NCI-H82 treated with DMSO at 0.1 percent for 48 hours (cell line): ENCODE measurements at regions not wholly inside any gene's neighbourhood (a gene's known extent, or its start where the extent isn't known, plus 50 kb on each side); places are given as distances from the start of the nearest gene placed in this dataset.
A peak's percentile ranks its signal among the peaks of the same experiment; 100 is the strongest.
"Not testable (repeated sequence)": the region's sequence is repeated elsewhere in the genome, so short reads cannot be mapped to it uniquely, and the experiment has no call there.

Source experiments
- DNase-seq: peaks from one replicate; lab custom pipeline; 2025; ENCODE audit not compliant: unreplicated experiment; lab: John Stamatoyannopoulos, UW

- no peak for DNase-seq
Measured at GRCh38 chr18:14961991-14962390, 214.0 kb downstream of the ANKRD30B start.

DNA sequence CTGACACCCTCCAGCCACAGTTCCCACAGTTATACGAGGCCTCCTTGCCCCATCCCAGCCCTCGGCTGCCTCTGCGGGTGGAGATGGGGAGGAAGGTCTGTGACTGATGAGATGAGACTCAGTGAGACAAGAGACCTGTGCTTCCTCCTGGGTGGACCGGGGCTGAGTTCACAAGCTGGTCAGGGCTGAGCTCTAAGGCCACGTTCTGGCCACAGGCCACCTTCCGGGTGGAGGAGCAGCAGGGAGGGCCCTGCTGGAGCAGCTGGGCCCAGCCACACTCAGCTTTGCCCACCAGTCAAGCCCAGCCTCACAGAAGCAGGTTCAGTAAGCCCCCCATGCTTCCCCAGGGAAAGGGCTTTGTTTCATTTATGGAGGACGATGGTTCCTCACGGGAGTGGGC is 214.7 kb downstream of the ANKRD30B start:
- DNase-seq: no peak

GRCh38 chr18:14963246-14963645 is 215.3 kb downstream of the ANKRD30B start:
- no peak for DNase-seq

DNA sequence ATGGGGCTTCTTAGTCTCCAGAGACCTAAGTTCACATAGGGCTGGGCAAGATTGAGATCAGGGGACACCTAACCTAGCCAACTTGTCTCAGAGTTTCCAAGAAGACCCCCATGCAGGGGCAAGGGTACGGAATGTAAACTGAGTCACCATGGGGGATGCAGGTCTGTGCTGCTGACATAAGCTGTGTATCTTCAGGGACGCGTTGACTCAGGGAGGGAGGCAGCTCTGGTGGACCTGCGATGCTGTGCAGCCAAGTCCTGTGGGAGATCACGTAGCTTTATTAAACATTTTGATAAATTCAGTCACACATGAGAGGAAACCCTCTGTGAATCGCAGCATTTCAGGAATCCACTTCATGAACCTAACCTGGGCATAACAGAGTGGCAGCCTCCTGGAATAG is 216.0 kb downstream of the ANKRD30B start:
- no peak for DNase-seq

DNA sequence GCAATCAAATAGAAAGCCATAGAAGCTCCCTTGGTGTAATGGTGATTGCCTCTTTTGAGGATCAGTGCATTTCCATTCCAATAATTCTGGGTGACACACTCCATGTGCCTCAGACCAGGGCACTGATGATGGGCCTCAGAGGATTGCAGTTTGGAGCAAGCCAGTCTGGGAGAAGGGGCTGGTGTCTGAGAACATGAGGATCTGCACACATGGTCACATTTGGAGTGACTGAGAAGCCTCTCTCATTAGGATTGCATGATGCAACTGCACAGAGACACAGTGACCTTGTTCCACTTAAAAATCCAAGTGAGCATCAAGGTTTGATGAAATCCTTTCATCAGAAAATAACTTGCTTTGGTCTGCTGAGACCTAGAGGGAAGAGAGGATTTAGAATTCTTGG is 216.4 kb downstream of the ANKRD30B start:
- no peak for DNase-seq

GRCh38 chr18:14964976-14965375 is 217.0 kb downstream of the ANKRD30B start:
- not testable (repeated sequence) for DNase-seq

DNA sequence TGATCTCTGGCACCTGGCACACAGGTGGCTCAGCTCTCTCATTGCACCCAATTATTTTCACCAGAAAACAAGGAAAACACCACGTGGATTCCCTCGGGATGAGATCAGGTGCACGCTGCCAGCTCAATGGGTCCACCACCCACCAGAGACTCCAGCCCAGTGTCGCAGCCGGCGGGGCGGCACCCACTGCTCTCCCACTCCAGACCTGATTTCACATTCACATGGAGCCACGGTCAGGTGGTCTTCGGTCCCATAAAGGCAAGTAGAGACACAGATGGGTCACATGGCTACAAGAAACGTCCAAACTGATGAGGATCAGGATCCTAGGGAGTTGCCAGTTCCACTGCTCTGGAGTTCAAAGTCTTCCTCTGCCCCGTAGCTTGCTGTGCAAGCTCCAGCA is 217.6 kb downstream of the ANKRD30B start:
- DNase-seq: no peak

GRCh38 chr18:14967246-14967645 is 219.3 kb downstream of the ANKRD30B start:
- not testable (repeated sequence) for DNase-seq

- no peak for DNase-seq
Measured at GRCh38 chr18:14969500-14969899, 221.5 kb downstream of the ANKRD30B start.

- no peak for DNase-seq
Measured at GRCh38 chr18:14970027-14970426, 222.1 kb downstream of the ANKRD30B start.

DNA sequence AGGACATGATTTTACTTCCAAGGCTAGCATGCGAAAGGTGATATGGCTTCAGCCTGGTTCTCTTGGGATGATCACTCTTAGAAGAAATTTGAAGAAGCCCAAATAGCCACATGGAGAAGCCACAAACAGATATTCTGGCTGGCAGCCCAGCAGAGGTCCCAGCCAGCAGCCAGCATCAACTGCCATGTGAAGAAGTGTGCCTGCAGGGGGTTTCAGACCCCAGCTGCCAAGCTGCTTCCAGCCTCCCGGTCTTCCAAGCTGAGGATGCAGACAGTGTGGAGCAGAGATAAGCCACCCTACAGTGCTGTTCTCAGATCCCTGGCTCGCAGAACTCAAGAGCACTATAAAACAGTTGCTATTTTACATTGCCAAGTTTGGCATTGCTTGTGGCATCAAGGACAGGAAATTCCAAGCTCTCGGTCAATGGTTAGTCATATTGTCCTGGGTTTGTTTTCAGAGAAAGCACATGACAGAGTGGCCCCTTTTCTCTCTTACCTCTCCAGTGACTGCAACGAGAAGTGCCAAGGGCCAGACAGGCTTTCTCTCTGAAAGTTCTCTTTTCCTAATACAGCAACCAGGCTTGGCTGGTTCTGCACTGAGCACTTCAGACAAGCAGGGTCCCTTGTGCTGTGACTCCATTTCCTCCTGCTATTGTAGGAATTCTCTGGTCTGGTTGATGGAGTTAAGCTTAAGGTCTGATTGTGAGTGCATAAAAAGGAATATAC is 223.7 kb downstream of the ANKRD30B start:
- no peak for DNase-seq

DNA sequence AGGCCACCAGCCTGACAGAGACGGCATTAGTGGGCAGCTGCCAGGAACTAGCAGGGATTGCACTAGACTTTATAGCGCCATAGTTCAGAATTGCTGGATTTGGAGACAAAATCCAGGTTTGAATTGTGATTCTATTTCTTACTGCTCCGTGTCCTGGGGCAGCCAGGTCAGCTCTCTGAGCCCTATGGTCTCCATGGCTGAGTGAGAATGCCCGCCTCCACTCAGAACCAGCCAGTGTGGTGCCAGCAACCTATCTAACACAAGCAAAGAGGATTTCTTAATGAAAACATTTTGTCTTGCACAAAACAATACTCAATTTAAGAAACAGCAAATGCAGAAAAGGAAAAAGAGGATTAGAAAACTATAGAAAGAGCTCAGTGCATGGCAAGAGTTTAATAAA is 225.4 kb downstream of the ANKRD30B start:
- DNase-seq: not testable (repeated sequence)

- no peak for DNase-seq
Measured at GRCh38 chr18:14974088-14974487, 226.1 kb downstream of the ANKRD30B start.

DNA sequence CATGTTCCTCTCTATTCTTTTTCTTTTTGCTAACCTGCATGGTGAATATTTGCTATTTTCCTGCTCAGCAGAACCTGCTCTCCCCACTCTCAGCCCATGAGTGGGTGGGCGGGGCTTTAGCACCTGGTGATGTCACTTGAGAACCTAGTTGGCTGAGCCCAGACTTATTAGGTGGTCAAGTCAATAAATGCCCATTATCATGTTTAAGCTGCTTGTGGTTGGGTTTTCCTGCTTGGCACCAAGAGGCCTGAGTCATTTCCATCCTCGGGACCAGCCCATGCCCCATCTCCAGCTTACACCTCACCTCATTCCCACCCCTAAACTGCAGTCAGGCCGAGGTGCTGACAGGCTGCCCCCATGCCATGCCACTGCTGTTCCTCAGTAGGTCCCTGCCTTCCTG is 226.6 kb downstream of the ANKRD30B start:
- no peak for DNase-seq

GRCh38 chr18:14975431-14975830 is 227.5 kb downstream of the ANKRD30B start:
- no peak for DNase-seq

- no peak for DNase-seq
Measured at GRCh38 chr18:14976736-14977430, 228.9 kb downstream of the ANKRD30B start.

DNA sequence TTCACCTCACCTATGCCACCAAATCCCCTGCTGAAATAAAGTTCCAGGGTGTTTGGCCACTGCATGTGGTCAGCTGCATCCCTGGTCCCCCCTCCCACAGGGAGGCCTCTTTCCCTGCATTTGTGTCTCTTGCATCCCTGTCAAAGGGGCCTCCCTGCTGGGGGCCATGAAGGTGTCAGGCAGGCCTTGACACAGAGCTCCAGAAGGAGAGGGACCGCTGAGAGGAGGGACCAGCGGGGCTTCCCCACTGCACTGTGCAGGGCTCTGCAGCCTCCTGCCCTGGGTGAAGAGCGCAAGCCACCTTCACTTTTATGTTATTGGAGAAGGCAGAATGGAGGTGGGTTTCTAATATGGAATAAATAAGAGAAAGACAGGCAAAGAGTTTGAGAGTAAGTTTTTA is 230.2 kb downstream of the ANKRD30B start:
- DNase-seq: no peak

DNA sequence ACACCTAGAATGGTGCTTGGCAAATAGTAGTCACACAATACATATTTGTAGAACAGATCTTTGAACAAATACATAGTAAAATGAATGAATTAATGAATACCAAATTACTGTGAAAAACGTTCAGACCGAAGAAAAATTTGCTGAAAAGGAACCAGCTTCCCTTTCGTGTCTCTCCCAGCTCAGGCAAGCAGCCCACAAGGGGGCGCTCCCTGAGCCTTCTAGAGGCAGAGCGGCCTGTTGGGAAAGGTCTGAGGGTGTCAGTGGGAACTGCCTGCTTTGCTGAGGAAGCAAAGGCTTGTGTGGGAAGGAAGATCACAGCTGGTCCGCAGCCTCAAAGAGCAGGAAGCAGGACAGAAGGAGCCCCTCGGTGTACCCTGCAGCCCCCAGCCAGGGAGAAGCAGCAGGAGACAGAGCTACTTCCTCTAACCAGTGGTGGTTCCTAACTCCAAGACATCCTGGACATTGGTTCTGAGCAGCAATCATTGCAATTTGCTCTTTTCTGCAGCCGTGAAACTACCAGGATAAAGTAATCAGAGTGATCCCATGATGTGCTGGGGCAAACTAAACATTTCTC is 231.1 kb downstream of the ANKRD30B start:
- peak; percentile 20 for DNase-seq

- no peak for DNase-seq
Measured at GRCh38 chr18:14979875-14980274, 231.9 kb downstream of the ANKRD30B start.

DNA sequence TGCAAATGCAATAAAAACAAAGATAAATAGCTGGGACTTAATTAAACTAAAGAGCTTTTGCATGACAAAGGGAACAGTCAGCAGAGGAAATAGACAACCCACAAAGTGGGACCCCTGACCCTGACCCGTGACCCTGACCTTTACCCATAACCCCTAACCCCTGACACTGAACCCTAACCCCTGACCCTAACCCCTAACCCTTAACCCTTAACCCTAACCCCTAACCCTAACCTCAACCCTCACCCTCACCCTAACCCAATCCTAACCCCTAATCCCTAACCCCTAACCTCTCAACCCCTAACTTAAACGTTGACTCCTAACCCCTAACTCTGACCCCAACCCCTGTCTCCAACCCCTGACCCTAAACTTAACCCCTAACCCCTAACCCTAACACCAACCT is 236.6 kb downstream of the ANKRD30B start:
- DNase-seq: not testable (repeated sequence)

DNA sequence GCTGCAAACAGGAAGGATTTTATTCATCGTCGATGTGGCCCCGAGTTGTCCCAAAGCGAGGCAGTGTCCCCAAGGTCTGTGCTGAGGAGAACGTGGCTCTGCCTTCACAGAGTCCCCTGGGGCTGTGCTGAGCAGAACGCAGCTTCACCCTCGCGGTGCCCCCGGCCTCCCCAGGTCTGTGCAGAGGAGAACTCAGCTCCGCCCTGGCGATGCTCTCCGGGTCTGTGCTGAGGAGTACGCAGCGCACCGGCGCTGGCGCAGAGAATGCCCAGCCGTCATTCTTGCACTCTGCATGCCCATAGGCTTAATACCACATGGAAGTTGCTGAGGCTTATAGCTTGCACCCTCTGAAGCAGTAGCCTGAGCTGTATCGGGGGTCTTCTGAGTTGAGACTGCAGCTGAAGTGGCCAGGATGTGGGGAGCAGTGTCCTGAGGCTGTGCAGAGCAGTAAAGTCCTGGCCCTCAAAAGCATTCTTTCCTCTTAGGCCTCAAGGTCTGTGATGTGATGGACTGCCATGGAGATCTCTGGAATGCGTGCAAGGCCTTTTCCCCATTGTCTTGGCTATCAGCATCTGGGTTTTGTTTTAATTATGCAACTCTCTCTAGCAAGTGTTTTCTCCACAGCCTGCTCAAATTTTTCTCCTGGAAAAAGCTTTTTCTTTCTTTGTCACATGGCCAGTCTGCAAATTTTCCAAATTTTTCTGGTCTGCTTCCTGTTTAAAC is 237.5 kb downstream of the ANKRD30B start:
- not testable (repeated sequence) for DNase-seq

GRCh38 chr18:14987377-14987776 is 239.4 kb downstream of the ANKRD30B start:
- not testable (repeated sequence) for DNase-seq
